ENCODE measurements at regions not wholly inside any gene's neighbourhood (a gene's known extent, or its start where the extent isn't known, plus 50 kb on each side); places are given as distances from the start of the nearest gene placed in this dataset.

DNA sequence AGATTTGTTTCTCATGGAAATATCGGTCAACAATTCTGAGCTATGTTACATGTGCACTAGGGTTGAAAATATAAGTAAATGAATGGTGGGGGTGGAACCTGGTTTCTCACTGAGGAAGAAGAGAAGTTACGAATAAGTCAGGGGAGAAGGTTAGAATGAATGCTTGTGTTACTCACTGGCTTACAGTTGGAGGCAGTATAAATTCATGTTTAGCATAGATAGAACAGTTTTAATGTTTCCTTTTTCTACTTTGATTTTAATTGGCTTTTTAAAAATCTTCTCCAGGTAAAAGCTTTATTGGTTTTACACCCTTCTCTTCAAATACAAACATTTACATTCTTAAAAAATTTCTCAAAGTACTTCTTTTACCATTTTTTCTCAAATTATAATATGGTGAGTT lies 1113.7 kb downstream of the CDH11 start:
- TF ChIP-seq, protein P1, sequence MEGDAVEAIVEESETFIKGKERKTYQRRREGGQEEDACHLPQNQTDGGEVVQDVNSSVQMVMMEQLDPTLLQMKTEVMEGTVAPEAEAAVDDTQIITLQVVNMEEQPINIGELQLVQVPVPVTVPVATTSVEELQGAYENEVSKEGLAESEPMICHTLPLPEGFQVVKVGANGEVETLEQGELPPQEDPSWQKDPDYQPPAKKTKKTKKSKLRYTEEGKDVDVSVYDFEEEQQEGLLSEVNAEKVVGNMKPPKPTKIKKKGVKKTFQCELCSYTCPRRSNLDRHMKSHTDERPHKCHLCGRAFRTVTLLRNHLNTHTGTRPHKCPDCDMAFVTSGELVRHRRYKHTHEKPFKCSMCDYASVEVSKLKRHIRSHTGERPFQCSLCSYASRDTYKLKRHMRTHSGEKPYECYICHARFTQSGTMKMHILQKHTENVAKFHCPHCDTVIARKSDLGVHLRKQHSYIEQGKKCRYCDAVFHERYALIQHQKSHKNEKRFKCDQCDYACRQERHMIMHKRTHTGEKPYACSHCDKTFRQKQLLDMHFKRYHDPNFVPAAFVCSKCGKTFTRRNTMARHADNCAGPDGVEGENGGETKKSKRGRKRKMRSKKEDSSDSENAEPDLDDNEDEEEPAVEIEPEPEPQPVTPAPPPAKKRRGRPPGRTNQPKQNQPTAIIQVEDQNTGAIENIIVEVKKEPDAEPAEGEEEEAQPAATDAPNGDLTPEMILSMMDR (IDR thresholded peaks at IDR 0.05), result no peak

DNA sequence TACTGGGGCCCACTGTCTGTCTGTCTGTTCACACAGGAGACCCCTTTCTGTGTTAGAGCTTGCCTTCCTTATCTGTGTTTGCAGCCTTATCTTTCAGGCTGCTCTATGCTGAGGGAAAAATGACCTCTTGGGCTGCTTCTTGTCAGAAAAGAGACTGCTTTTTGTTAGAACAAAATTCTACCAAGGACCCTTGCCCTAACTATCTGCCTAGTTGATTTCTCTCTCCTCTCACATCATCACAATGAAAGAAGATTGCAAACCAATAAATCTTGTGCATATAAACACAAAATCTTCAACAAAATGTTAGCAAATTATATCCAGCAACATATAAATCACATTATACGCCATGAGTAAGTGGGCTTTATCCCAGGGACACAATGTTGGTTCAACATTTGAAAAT lies 1117.7 kb downstream of the CDH11 start:
- TF ChIP-seq, protein P1 (IDR thresholded peaks at IDR 0.05), result no peak

DNA sequence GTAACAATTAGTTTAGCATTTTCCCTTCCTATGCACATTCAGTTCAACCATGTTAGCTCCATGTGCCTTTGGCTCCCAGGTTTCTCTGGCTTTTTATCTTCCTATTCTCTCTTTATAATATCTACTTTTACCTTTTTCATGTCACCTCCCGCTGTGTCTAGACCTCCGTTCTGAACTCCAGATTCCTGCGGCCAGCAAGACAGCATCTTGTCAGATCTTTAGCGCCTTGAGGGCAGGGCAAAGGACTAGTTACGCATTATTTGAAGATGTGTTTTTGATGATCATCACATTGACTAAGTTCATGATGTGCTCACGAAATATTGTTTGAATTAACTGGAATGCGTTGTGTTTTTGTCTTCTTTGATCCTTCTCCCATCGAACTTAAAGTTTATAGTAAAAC lies 1126.8 kb downstream of the CDH11 start:
- TF ChIP-seq, protein P1 (IDR thresholded peaks at IDR 0.05), result no peak

DNA sequence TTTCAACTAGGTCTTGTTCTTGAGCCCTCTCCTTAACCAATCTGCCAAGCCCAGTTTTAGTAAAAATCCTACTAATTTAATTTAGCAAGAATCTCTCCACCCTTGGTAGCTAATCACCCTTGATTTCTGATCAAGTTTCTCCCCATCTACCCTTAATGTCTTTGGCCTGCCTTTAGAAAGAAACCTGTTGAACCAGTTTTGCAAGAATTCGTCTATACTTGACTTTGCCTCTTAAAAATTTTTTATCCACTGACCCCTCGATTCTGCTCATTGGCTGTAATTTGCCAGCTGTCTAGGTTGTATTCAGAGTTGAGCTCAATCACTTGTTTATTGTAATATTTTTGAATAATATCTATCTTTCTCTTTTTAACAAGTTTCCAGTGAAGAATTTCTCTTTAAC lies 1138.5 kb downstream of the CDH11 start:
- TF ChIP-seq, protein P1 (IDR thresholded peaks at IDR 0.05), result no peak

DNA sequence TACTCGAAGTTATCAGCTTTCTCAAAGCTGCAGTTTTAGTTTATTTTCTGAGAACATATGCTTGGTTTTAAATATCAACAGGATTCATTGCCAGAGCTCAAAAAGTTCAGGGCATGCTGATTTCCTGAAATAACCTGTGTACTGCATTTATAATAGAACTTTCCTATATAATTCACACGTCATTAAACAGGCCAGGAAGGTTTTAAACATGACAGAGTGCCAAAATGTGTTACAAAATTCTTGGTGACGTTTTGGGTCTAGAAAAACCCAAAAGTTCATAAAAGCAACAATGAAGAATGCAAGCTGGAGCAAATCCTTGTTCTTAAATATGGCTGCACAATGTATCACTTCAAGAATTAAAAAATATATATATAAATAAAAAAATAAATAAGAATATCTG lies 1139.1 kb downstream of the CDH11 start:
- TF ChIP-seq, protein P1 (IDR thresholded peaks at IDR 0.05), result no peak

DNA sequence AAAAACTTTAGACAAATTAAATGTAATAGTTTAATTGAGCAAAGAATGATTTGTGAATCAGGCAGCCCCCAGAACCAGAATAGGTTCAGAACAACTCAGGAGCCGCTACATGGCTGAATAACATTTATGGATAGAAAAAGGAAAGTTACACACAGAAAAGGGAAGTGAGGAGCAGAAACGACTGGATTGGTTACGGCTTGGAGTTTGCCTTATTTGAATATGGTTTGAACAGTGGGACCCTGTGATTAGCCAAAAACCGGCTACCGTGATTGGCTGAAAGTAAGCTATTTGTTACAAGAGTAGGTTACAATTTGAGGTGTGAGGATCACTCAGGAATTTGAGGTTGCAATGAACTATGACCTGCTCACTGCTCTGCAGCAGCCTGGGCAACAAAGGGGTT lies 1139.8 kb downstream of the CDH11 start:
- TF ChIP-seq, protein P1 (IDR thresholded peaks at IDR 0.05), result no peak

DNA sequence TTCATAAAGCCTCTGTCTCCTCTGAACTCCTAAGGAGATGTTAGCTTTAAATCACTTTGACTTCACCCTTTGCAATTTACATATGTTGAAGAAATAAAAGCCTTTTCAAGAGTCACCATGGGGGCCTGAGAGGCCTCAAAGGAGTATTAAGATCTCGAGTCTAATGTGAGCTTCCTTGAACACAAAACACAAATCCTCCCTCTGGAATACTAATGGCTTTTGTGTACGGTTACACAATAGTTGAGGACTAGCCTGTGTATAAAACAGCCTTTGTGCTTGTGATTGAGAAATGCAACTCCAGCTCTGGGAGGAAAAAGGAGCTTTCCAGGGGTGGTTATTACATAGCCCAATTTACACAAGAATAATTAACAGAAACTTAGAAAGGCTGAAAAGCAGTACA lies 1140.2 kb downstream of the CDH11 start:
- TF ChIP-seq, protein P1 (IDR thresholded peaks at IDR 0.05), result no peak

DNA sequence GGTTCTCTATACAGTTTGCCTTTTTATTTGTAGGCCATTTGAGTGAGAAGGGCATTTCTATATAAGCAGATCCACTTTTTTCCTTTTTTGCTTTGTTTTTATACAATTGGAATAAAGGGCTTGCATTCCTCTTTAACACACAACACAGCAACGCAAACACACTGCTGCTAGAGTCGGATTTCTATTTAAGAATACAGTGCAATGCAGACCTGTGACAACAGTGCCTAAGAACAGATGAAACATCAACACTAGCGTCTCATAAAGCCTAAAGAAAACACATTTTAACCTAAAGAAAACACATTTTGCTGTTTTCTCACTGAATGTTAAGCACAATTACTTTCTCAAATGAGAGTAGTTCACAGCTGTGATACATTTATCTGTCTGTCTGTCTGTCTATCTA lies 1141.1 kb downstream of the CDH11 start:
- TF ChIP-seq, protein P1 (IDR thresholded peaks at IDR 0.05), result no peak
